GM12873 (cell line): ENCODE measurements at regions not wholly inside any gene's neighbourhood (a gene's known extent, or its start where the extent isn't known, plus 50 kb on each side); places are given as distances from the start of the nearest gene placed in this dataset.

ENCODE experiments used
- CTCF ChIP-seq: IDR thresholded peaks from 2 replicates; pipeline ENCODE4 v1.5.1; 2012; ENCODE audit warnings: low read depth, mild to moderate bottlenecking, moderate library complexity, low read length, control low read depth; ENCODE audit not compliant: insufficient read depth; ENCODE audit errors: missing control alignments

GRCh38 chr16:5911241-5911640 lies 813.6 kb upstream of the EEF2KMT start:
- TF ChIP-seq CTCF = no peak

GRCh38 chr16:5907544-5907943 lies 809.9 kb upstream of the EEF2KMT start:
- TF ChIP-seq CTCF = no peak

DNA sequence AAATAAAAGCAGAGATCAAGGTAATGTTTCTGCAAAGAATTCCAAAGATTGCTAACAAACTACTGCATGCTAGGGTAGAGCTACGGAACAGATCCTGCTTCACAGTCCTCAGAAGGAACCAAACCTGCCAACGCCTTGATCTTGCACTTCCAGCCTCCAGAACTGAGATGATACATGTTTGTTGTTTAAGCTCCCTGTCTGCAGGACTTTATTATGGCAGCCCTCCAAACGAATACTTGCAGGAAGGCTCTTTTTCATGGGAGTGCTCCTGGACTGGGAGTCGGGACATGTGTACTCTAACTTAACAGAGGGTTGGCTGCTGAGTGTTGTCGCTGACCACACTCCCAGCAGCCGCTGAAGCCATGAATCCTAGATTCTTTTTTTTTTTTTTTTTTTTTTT lies 808.8 kb upstream of the EEF2KMT start:
- TF ChIP-seq CTCF = no peak

DNA sequence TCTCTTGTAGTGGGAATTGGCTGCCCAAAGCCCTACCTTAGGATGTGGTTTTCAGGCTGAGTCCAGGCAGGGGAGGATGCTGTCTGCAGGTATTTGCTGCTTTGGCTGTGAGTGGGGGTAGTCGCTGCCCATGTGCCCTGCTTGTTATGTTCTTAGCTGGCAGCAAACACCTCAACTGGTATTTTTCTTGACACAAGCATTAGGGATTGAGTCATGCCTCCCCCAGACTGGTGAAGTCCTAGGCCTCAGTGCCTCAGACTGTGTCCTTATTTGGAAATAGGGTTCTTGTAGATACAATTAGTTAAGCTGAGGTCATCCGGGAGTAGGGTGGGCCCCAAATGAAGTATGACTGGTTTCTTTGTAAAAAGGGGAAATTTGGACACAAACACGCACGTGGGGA lies 808.3 kb upstream of the EEF2KMT start:
- TF ChIP-seq CTCF = no peak

DNA sequence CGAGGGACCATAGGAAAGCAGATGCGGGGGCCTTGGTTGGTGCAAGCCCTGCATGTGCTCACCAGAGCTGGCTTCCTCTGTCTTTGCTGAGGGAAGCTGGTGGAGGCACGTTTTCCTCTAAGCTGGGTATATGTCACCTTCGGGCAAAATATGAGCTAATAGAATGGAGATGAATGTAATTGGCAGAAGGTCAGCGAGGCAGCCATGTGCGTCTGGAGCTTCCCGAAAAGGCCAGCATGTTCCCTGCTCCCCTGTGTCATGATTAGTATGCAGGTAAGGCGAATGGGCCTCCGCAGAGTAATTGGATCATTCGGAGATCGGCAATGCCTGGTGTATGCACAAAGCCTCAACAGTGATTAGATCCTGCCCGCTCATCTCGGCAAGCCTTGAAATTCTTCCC lies 806.2 kb upstream of the EEF2KMT start:
- TF ChIP-seq CTCF = no peak

GRCh38 chr16:5903153-5903552 lies 805.6 kb upstream of the EEF2KMT start:
- no peak for TF ChIP-seq CTCF

- TF ChIP-seq CTCF = no peak
These were observed 802.5 kb upstream of the EEF2KMT start for GRCh38 chr16:5900046-5900445.

DNA sequence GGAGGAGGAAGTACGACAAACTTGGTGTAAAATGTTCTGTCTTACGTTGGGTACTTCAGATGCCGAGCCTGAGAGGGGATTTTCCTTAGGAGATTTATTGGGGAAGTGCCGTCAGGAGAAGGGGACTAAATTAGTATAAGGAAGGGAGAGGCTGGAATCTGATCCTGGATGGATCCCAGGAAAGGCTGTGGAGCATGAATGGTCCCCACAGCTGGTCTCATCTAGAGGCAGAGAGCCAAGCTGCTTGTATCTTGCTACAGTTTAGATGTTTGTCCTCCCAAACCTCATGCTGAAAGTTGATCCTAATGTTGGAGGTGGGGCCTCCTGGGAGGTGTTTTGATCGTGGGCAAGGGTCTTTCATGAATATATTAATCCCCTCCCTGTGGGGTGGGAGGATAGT lies 798.4 kb upstream of the EEF2KMT start:
- TF ChIP-seq CTCF = no peak
